A549 (cell line): ENCODE measurements at regions not wholly inside any gene's neighbourhood (a gene's known extent, or its start where the extent isn't known, plus 50 kb on each side); places are given as distances from the start of the nearest gene placed in this dataset.
"Not testable (repeated sequence)": the region's sequence is repeated elsewhere in the genome, so short reads cannot be mapped to it uniquely, and the experiment has no call there.

ENCODE experiments used
- CHD2 ChIP-seq: fragments of 150-350 bp; IDR thresholded peaks from 2 replicates; pipeline ENCODE4 v1.6.1; 2014; ENCODE audit warnings: low read length; ENCODE audit not compliant: partially characterized antibody
- EP300 ChIP-seq, 2 experiments: fragments of >200 bp; sonication (Bioruptor Twin); formaldehyde crosslinking; IDR thresholded peaks; 2 replicates in 1 of 2; 3 replicates in 1 of 2; pipeline ENCODE4 v1.6.1; 2016 to 2017
- ESRRA ChIP-seq: fragments of 150-350 bp; IDR thresholded peaks from 2 replicates; pipeline ENCODE4 v1.6.1; 2014; ENCODE audit warnings: mild to moderate bottlenecking, low read length, borderline replicate concordance
- FOSB ChIP-seq: fragments of 250-450 bp; sonication (Bioruptor Pico); IDR thresholded peaks from 2 replicates; pipeline ENCODE4 v1.5.0; 2020; ENCODE audit warnings: mild to moderate bottlenecking, moderate library complexity
- POLR2A ChIP-seq: IDR thresholded peaks from 2 replicates; pipeline ENCODE4 v1.6.1; 2012; ENCODE audit warnings: mild to moderate bottlenecking, low read length
- POLR2AphosphoS2 ChIP-seq: conservative IDR thresholded peaks from 2 replicates; pipeline ENCODE4 v1.6.1; 2012; ENCODE audit warnings: low read length, improper control_type of control experiment, inconsistent platforms
- RAD21 ChIP-seq, 2 experiments: fragments of >200 bp in 1 of 2; sonication (Bioruptor Twin) in 1 of 2; formaldehyde crosslinking in 1 of 2; IDR thresholded peaks in 1 of 2; conservative IDR thresholded peaks in 1 of 2; 2 replicates in 1 of 2; 3 replicates in 1 of 2; pipeline ENCODE4 v1.6.1; 2012 to 2018; ENCODE audit warnings: inconsistent platforms in 1 of 2
- RFX5 ChIP-seq: fragments of 450-650 bp; IDR thresholded peaks from 2 replicates; pipeline ENCODE4 v1.7.1; 2014; ENCODE audit warnings: antibody characterized with exemption, mild to moderate bottlenecking, moderate library complexity
- SMC3 ChIP-seq: fragments of >200 bp; sonication (Bioruptor Twin); formaldehyde crosslinking; IDR thresholded peaks from 3 replicates; pipeline ENCODE4 v1.6.1; 2018; ENCODE audit warnings: inconsistent platforms
- TF ChIP-seq, protein P1 (sequence below): IDR thresholded peaks from 2 replicates; pipeline ENCODE4 v1.6.1; 2012
- TF ChIP-seq, protein P2 (sequence below): fragments of >200 bp; sonication (Bioruptor Twin); formaldehyde crosslinking; IDR thresholded peaks from 3 replicates; pipeline ENCODE4 v1.5.1; 2016

DNA sequence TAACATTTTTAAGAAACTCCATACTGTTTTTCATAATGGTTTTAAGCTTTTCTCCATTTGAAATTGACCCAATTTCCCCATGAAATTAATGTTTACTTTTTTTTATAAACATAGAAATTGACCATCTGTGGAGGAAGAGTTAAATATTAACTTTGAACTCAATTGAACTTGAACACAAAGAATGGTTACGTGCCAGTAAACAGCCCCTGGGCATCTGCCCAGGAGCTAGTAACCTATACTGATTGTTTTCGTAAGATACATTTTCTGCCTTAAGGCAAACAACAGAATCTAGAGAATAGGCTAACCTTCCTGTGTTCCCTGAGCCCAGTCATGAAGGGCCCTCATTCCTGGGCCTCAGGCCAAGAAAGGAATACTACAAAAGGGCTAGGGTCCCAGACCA is 235.9 kb downstream of the ZFY start:
- TF ChIP-seq, protein P1, sequence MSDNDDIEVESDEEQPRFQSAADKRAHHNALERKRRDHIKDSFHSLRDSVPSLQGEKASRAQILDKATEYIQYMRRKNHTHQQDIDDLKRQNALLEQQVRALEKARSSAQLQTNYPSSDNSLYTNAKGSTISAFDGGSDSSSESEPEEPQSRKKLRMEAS, result not testable (repeated sequence)
- not testable (repeated sequence) for TF ChIP-seq POLR2A; FOSB (CRISPR knock-in tag); POLR2AphosphoS2; RAD21 (conservative IDR thresholded peaks at IDR 0.05 in 1 of 2, IDR thresholded peaks at IDR 0.05 in 1 of 2); SMC3; RFX5; ESRRA; EP300 (IDR thresholded peaks at IDR 0.05); CHD2
- TF ChIP-seq, protein P2, sequence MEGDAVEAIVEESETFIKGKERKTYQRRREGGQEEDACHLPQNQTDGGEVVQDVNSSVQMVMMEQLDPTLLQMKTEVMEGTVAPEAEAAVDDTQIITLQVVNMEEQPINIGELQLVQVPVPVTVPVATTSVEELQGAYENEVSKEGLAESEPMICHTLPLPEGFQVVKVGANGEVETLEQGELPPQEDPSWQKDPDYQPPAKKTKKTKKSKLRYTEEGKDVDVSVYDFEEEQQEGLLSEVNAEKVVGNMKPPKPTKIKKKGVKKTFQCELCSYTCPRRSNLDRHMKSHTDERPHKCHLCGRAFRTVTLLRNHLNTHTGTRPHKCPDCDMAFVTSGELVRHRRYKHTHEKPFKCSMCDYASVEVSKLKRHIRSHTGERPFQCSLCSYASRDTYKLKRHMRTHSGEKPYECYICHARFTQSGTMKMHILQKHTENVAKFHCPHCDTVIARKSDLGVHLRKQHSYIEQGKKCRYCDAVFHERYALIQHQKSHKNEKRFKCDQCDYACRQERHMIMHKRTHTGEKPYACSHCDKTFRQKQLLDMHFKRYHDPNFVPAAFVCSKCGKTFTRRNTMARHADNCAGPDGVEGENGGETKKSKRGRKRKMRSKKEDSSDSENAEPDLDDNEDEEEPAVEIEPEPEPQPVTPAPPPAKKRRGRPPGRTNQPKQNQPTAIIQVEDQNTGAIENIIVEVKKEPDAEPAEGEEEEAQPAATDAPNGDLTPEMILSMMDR, result not testable (repeated sequence)
